Gastrocnemius medialis (tissue), 4 donors: ENCODE measurements at regions not wholly inside any gene's neighbourhood (a gene's known extent, or its start where the extent isn't known, plus 50 kb on each side); places are given as distances from the start of the nearest gene placed in this dataset.

Experiments
- POLR2A ChIP-seq, 2 donors: fragments of 450-650 bp; IDR thresholded peaks; one replicate each; pipeline ENCODE4 v1.6.1; 2017; ENCODE audit warnings: antibody characterized with exemption in 2 of 2, mild to moderate bottlenecking in 2 of 2, moderate library complexity in 2 of 2
- TF ChIP-seq, protein P1 (sequence below), 5 experiments: fragments of 450-650 bp in 3 of 5; fragments of 200-600 bp in 2 of 5; sonication (generic) in 2 of 5; IDR thresholded peaks in 4 of 5; conservative IDR thresholded peaks in 1 of 5; 1 replicate in 4 of 5; 2 replicates in 1 of 5; pipeline ENCODE4 v1.5.1; 2016 to 2019; ENCODE audit warnings: antibody characterized with exemption in 5 of 5, mild to moderate bottlenecking in 3 of 5, moderate library complexity in 3 of 5

- TF ChIP-seq, protein P1, sequence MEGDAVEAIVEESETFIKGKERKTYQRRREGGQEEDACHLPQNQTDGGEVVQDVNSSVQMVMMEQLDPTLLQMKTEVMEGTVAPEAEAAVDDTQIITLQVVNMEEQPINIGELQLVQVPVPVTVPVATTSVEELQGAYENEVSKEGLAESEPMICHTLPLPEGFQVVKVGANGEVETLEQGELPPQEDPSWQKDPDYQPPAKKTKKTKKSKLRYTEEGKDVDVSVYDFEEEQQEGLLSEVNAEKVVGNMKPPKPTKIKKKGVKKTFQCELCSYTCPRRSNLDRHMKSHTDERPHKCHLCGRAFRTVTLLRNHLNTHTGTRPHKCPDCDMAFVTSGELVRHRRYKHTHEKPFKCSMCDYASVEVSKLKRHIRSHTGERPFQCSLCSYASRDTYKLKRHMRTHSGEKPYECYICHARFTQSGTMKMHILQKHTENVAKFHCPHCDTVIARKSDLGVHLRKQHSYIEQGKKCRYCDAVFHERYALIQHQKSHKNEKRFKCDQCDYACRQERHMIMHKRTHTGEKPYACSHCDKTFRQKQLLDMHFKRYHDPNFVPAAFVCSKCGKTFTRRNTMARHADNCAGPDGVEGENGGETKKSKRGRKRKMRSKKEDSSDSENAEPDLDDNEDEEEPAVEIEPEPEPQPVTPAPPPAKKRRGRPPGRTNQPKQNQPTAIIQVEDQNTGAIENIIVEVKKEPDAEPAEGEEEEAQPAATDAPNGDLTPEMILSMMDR (IDR thresholded peaks at IDR 0.05 in 4 of 5, conservative IDR thresholded peaks at IDR 0.05 in 1 of 5) = no peak
- TF ChIP-seq POLR2A (IDR thresholded peaks at IDR 0.05) = no peak
Observed at GRCh38 chr20:19072988-19073387, 139.5 kb upstream of the SLC24A3 start.
